ENCODE measurements at regions not wholly inside any gene's neighbourhood (a gene's known extent, or its start where the extent isn't known, plus 50 kb on each side); places are given as distances from the start of the nearest gene placed in this dataset.
"Not testable (repeated sequence)": the region's sequence is repeated elsewhere in the genome, so short reads cannot be mapped to it uniquely, and the experiment has no call there.

DNA sequence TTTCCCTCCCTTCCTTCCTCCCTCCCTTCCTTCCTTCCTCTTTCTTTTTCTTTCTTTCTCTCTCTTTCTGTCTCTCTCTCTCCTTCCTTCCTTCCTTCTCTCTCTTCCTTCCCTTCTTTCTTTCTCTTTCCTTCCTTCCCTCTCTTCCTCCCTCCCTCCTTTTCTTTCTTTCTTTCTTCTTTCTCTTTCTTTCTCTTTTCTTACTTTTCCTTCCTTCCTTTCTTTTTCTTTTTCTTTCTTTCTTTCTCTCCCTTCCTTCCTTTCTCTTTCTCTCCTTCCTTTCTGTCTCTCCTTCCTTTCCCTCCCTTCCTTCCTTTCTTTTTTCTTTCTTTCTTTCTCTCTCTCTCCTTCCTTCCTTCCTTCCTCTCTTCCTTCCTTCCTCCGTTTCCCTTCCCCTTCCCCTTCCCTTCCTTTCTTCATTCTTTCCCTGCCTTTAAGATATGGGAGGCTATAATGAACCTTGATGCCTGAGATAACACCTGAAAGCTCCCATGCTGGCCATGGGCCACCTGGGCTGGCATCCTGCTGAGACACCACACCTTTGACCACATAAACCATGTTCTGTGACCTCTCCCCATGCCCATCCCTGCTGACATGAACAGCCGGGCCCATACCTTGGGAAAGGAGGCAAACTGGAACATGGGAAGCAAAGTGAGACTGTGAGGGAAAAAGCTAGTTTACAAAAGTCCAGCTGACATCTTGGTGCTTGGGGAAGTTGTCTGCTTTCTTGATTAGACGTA is 197.8 kb upstream of the ZNF618 start:
- no peaks in the 10 kb centered on the region for H3K36me3 ChIP-seq (ENCODE audit: control insufficient read depth in 1 of 2, insufficient read depth in 2 of 2, low read depth in 1 of 2, low read length in 2 of 2)
- H2BK5ac ChIP-seq (ENCODE audit: low read depth, low read length, poor library complexity, severe bottlenecking) = no peak overlapping the region
- no peak overlapping the region for H3K27ac ChIP-seq (ENCODE audit: low read length, poor library complexity, severe bottlenecking)
- no peaks in the 10 kb centered on the region for H3K9me3 ChIP-seq (ENCODE audit: control insufficient read depth, low read length)
- H3K79me1 ChIP-seq (replicated peaks; ENCODE audit: low read length, poor library complexity, severe bottlenecking) = no peaks in the 10 kb centered on the region
- H3K4me1 ChIP-seq (ENCODE audit: control insufficient read depth, insufficient read depth, low read depth, low read length) = peaks cover 16% of the 10 kb centered on the region
- H3K9ac ChIP-seq (ENCODE audit: low read length) = no peak overlapping the region
- no peaks in the 10 kb centered on the region for H3K27me3 ChIP-seq (ENCODE audit: control insufficient read depth in 1 of 2, insufficient read depth in 1 of 2, low read length in 2 of 2)
- no peak overlapping the region for H2BK12ac ChIP-seq (ENCODE audit: low read length in 2 of 2)
- no peak overlapping the region for H3K14ac ChIP-seq (ENCODE audit: low read length in 2 of 2)
- no peak overlapping the region for H2BK120ac ChIP-seq (ENCODE audit: low read depth, low read length)
- H4K91ac ChIP-seq (ENCODE audit: low read length) = no peak overlapping the region
- no peak overlapping the region for H2BK15ac ChIP-seq (ENCODE audit: low read depth, poor library complexity, severe bottlenecking)
- no peak overlapping the region for H2AFZ ChIP-seq (ENCODE audit: low read depth, low read length)
- 61% methylated on average over 3 of the region's 3 CpGs for WGBS
- H3K4me2 ChIP-seq (ENCODE audit: low read length, poor library complexity, severe bottlenecking) = no peak overlapping the region
- no peak overlapping the region for H2AK5ac ChIP-seq (ENCODE audit: low read length, severe bottlenecking)
- H3K4me3 ChIP-seq (ENCODE audit: insufficient read depth in 1 of 2, low read depth in 1 of 2, low read length in 2 of 2) = no peak overlapping the region
- no peak overlapping the region for H4K8ac ChIP-seq (ENCODE audit: low read length)
- no peak overlapping the region for H3K4ac ChIP-seq (ENCODE audit: low read depth in 1 of 2, low read length in 2 of 2)
- no peak overlapping the region for H3K23ac ChIP-seq (ENCODE audit: low read length in 2 of 2)
- DNase-seq = no peak
- H3K18ac ChIP-seq (ENCODE audit: low read depth in 1 of 2, low read length in 2 of 2) = no peak overlapping the region

DNA sequence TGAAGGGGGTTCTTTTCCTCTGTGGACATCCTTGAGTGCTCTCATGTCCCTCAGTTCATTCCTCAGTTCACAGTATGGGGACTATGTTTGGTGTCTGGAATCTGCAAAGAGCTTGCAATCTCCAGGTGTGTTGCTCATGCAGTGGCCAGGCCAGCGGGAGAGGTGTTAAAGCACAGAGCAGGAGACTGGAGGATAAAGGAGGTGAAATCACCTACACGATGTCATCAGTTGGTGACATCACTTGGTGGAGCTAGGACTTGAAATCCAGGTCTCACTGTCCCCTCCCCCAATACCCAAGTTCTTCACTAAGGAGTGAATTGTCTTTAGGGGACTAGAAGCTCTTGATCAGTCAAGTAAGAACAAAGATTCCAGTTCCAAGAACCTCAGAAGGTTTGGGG is 197.3 kb upstream of the ZNF618 start:
- no peak overlapping the region for H3K4me3 ChIP-seq (ENCODE audit: insufficient read depth in 1 of 2, low read depth in 1 of 2, low read length in 2 of 2)
- no peak overlapping the region for H3K14ac ChIP-seq (ENCODE audit: low read length in 2 of 2)
- no peak overlapping the region for H2BK12ac ChIP-seq (ENCODE audit: low read length in 2 of 2)
- no peak overlapping the region for H3K4ac ChIP-seq (ENCODE audit: low read depth in 1 of 2, low read length in 2 of 2)
- H2AK5ac ChIP-seq (ENCODE audit: low read length, severe bottlenecking) = no peak overlapping the region
- H2BK5ac ChIP-seq (ENCODE audit: low read depth, low read length, poor library complexity, severe bottlenecking) = no peak overlapping the region
- H3K4me2 ChIP-seq (ENCODE audit: low read length, poor library complexity, severe bottlenecking) = no peak overlapping the region
- H3K9ac ChIP-seq (ENCODE audit: low read length) = no peak overlapping the region
- H3K27me3 ChIP-seq (ENCODE audit: control insufficient read depth in 1 of 2, insufficient read depth in 1 of 2, low read length in 2 of 2) = no peaks in the 10 kb centered on the region
- H2BK15ac ChIP-seq (ENCODE audit: low read depth, poor library complexity, severe bottlenecking) = no peak overlapping the region
- H3K9me3 ChIP-seq (ENCODE audit: control insufficient read depth, low read length) = no peaks in the 10 kb centered on the region
- H2BK120ac ChIP-seq (ENCODE audit: low read depth, low read length) = no peak overlapping the region
- H4K8ac ChIP-seq (ENCODE audit: low read length) = no peak overlapping the region
- no peak overlapping the region for H3K23ac ChIP-seq (ENCODE audit: low read length in 2 of 2)
- H3K79me1 ChIP-seq (replicated peaks; ENCODE audit: low read length, poor library complexity, severe bottlenecking) = no peaks in the 10 kb centered on the region
- H4K91ac ChIP-seq (ENCODE audit: low read length) = no peak overlapping the region
- no peak for DNase-seq
- peaks cover 12% of the 10 kb centered on the region for H3K4me1 ChIP-seq (ENCODE audit: control insufficient read depth, insufficient read depth, low read depth, low read length)
- H3K18ac ChIP-seq (ENCODE audit: low read depth in 1 of 2, low read length in 2 of 2) = no peak overlapping the region
- no peak overlapping the region for H3K27ac ChIP-seq (ENCODE audit: low read length, poor library complexity, severe bottlenecking)
- H2AFZ ChIP-seq (ENCODE audit: low read depth, low read length) = no peak overlapping the region
- no peaks in the 10 kb centered on the region for H3K36me3 ChIP-seq (ENCODE audit: control insufficient read depth in 1 of 2, insufficient read depth in 2 of 2, low read depth in 1 of 2, low read length in 2 of 2)
- 82% methylated on average over 1 of the region's 2 CpGs for WGBS

DNA sequence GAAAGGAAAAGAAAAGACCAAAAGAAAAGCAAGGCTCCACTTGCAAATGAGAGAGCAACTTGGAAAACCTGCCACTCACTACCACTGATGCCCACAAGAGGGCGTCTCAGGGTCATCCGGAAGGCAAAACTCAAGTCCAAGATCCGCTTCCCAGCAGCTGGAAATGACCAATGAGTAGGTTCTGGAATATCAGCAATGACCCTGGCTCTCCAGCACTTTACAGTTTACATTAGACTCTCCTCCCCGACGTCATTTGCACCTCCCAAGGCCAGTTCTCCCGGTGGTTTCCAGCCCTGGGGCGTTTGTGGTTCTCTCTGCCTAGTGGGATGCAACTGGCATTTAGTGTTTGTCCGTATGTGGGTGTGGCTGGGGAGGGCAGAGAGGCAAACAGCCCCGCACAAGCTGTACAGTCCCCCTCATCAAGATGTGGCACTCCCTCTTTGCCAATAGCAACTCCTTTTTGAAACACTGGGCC is 193.8 kb upstream of the ZNF618 start:
- WGBS = 31% methylated on average over 7 of the region's 9 CpGs

DNA sequence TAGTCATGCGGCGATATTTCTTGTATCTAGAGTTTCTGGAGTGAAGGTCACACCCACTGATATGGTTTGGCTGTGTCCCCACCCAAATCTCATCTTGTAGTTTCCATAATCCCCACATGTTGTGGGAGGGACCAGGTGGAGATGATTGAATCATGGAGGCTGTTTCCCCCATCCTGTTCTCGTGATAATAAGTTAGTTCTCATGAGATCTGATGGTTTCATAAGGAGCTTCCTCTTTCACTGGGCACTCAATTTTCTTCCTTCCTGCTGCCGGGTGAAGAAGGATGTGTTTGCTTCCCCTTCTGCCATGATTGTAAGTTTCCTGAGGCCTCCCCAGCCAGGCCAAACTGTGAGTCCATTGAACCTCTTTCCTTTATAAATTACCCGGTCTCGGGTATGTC is 190.5 kb upstream of the ZNF618 start:
- not testable (repeated sequence) for H4K91ac ChIP-seq (ENCODE audit: low read length); H2AK5ac ChIP-seq (ENCODE audit: low read length, severe bottlenecking)

More for the DNA sequence above, 193.8 kb upstream of the ZNF618 start:
- no peak overlapping the region for H2BK5ac ChIP-seq (ENCODE audit: low read depth, low read length, poor library complexity, severe bottlenecking)
- no peak overlapping the region for H3K14ac ChIP-seq (ENCODE audit: low read length in 2 of 2)
- H2AK5ac ChIP-seq (ENCODE audit: low read length, severe bottlenecking) = no peak overlapping the region
- peak; percentile 95 for DNase-seq
- no peak overlapping the region for H2BK120ac ChIP-seq (ENCODE audit: low read depth, low read length)
- H4K91ac ChIP-seq (ENCODE audit: low read length) = no peak overlapping the region
- H3K9me3 ChIP-seq (ENCODE audit: control insufficient read depth, low read length) = no peaks in the 10 kb centered on the region
- no peak overlapping the region for H2BK12ac ChIP-seq (ENCODE audit: low read length in 2 of 2)
- no peak overlapping the region for H2AFZ ChIP-seq (ENCODE audit: low read depth, low read length)
- no peak overlapping the region for H3K27ac ChIP-seq (ENCODE audit: low read length, poor library complexity, severe bottlenecking)
- H3K36me3 ChIP-seq (ENCODE audit: control insufficient read depth in 1 of 2, insufficient read depth in 2 of 2, low read depth in 1 of 2, low read length in 2 of 2) = no peaks in the 10 kb centered on the region
- no peak overlapping the region for H3K4me3 ChIP-seq (ENCODE audit: insufficient read depth in 1 of 2, low read depth in 1 of 2, low read length in 2 of 2)
- no peaks in the 10 kb centered on the region for H3K79me1 ChIP-seq (replicated peaks; ENCODE audit: low read length, poor library complexity, severe bottlenecking)
- H3K27me3 ChIP-seq (ENCODE audit: control insufficient read depth in 1 of 2, insufficient read depth in 1 of 2, low read length in 2 of 2) = peaks cover 23 to 24% of the 10 kb centered on the region in 2 experiments
- H2BK15ac ChIP-seq (ENCODE audit: low read depth, poor library complexity, severe bottlenecking) = no peak overlapping the region
- H3K4me1 ChIP-seq (ENCODE audit: control insufficient read depth, insufficient read depth, low read depth, low read length) = peaks cover 2% of the 10 kb centered on the region
- peak overlapping the region; percentile 76 for H4K8ac ChIP-seq (ENCODE audit: low read length)
- peak overlapping the region; percentile 0 for H3K9ac ChIP-seq (ENCODE audit: low read length)
- H3K4me2 ChIP-seq (ENCODE audit: low read length, poor library complexity, severe bottlenecking) = no peak overlapping the region
- H3K23ac ChIP-seq (ENCODE audit: low read length in 2 of 2) = no peak overlapping the region
- no peak overlapping the region for H3K18ac ChIP-seq (ENCODE audit: low read depth in 1 of 2, low read length in 2 of 2)
- H3K4ac ChIP-seq (ENCODE audit: low read depth in 1 of 2, low read length in 2 of 2) = peak overlapping the region in 1 of 2 experiments; percentile 25

More for the DNA sequence above, 190.5 kb upstream of the ZNF618 start:
- H3K9me3 ChIP-seq (ENCODE audit: control insufficient read depth, low read length); H2BK12ac ChIP-seq (ENCODE audit: low read length in 2 of 2); H4K8ac ChIP-seq (ENCODE audit: low read length); H3K4ac ChIP-seq (ENCODE audit: low read depth in 1 of 2, low read length in 2 of 2); H3K4me3 ChIP-seq (ENCODE audit: insufficient read depth in 1 of 2, low read depth in 1 of 2, low read length in 2 of 2); H3K18ac ChIP-seq (ENCODE audit: low read depth in 1 of 2, low read length in 2 of 2); H3K27ac ChIP-seq (ENCODE audit: low read length, poor library complexity, severe bottlenecking); H3K36me3 ChIP-seq (ENCODE audit: control insufficient read depth in 1 of 2, insufficient read depth in 2 of 2, low read depth in 1 of 2, low read length in 2 of 2); H2BK5ac ChIP-seq (ENCODE audit: low read depth, low read length, poor library complexity, severe bottlenecking); H2BK120ac ChIP-seq (ENCODE audit: low read depth, low read length); H2AFZ ChIP-seq (ENCODE audit: low read depth, low read length); H3K9ac ChIP-seq (ENCODE audit: low read length); H3K14ac ChIP-seq (ENCODE audit: low read length in 2 of 2); DNase-seq; H3K23ac ChIP-seq (ENCODE audit: low read length in 2 of 2); H3K4me2 ChIP-seq (ENCODE audit: low read length, poor library complexity, severe bottlenecking); H2BK15ac ChIP-seq (ENCODE audit: low read depth, poor library complexity, severe bottlenecking); H3K79me1 ChIP-seq (replicated peaks; ENCODE audit: low read length, poor library complexity, severe bottlenecking): not testable (repeated sequence)
- Histone ChIP-seq H3K4me1 (ENCODE audit: control insufficient read depth, insufficient read depth, low read depth, low read length) (peaks cover 11% of the 10 kb centered on the region), H3K27me3 (ENCODE audit: control insufficient read depth in 1 of 2, insufficient read depth in 1 of 2, low read length in 2 of 2) (peaks cover 38 to 48% of the 10 kb centered on the region in 2 experiments)
- WGBS = 97% methylated on average over 6 of the region's 6 CpGs

Measured in mesenchymal stem cell (in vitro differentiated cells and primary cell).